HK-2 (cell line): ENCODE measurements at regions not wholly inside any gene's neighbourhood (a gene's known extent, or its start where the extent isn't known, plus 50 kb on each side); places are given as distances from the start of the nearest gene placed in this dataset.
"Not testable (repeated sequence)": the region's sequence is repeated elsewhere in the genome, so short reads cannot be mapped to it uniquely, and the experiment has no call there.

Experiments
- DNase-seq: peaks from one replicate; pipeline ENCODE4 v3.0.0-alpha.2; 2018; ENCODE audit not compliant: unreplicated experiment

- no peak for DNase-seq
Observed at GRCh38 chr1:4476394-4476793, 178.0 kb upstream of the AJAP1 start.

- DNase-seq: no peak
Observed at GRCh38 chr1:4481451-4481850, 173.0 kb upstream of the AJAP1 start.

GRCh38 chr1:4482526-4482925 lies 171.9 kb upstream of the AJAP1 start:
- no peak for DNase-seq

- no peak for DNase-seq
Observed at GRCh38 chr1:4483021-4483625, 171.3 kb upstream of the AJAP1 start.

GRCh38 chr1:4485398-4485797 lies 169.0 kb upstream of the AJAP1 start:
- DNase-seq: no peak

- no peak for DNase-seq
Observed at GRCh38 chr1:4485878-4486277, 168.5 kb upstream of the AJAP1 start.

GRCh38 chr1:4486408-4487120 lies 167.8 kb upstream of the AJAP1 start:
- DNase-seq: no peak

GRCh38 chr1:4488018-4488417 lies 166.4 kb upstream of the AJAP1 start:
- DNase-seq: no peak

GRCh38 chr1:4489486-4489885 lies 164.9 kb upstream of the AJAP1 start:
- DNase-seq: no peak

- not testable (repeated sequence) for DNase-seq
Observed at GRCh38 chr1:4489992-4490391, 164.4 kb upstream of the AJAP1 start.

- DNase-seq: no peak
Observed at GRCh38 chr1:4494027-4494426, 160.4 kb upstream of the AJAP1 start.

GRCh38 chr1:4494558-4494957 lies 159.9 kb upstream of the AJAP1 start:
- DNase-seq: no peak

- DNase-seq: no peak
Observed at GRCh38 chr1:4495809-4496208, 158.6 kb upstream of the AJAP1 start.

GRCh38 chr1:4500441-4500840 lies 154.0 kb upstream of the AJAP1 start:
- DNase-seq: no peak

GRCh38 chr1:4506591-4506990 lies 147.8 kb upstream of the AJAP1 start:
- DNase-seq: no peak

- DNase-seq: no peak
Observed at GRCh38 chr1:4509206-4509605, 145.2 kb upstream of the AJAP1 start.

GRCh38 chr1:4510276-4510691 lies 144.1 kb upstream of the AJAP1 start:
- no peak for DNase-seq

- no peak for DNase-seq
Observed at GRCh38 chr1:4511374-4511773, 143.0 kb upstream of the AJAP1 start.

GRCh38 chr1:4512636-4513035 lies 141.8 kb upstream of the AJAP1 start:
- no peak for DNase-seq

- DNase-seq: no peak
Observed at GRCh38 chr1:4513685-4514084, 140.7 kb upstream of the AJAP1 start.

- DNase-seq: no peak
Observed at GRCh38 chr1:4515727-4516289, 138.6 kb upstream of the AJAP1 start.

GRCh38 chr1:4516596-4516995 lies 137.8 kb upstream of the AJAP1 start:
- no peak for DNase-seq

- no peak for DNase-seq
Observed at GRCh38 chr1:4517186-4517954, 137.0 kb upstream of the AJAP1 start.
